ENCODE measurements at regions not wholly inside any gene's neighbourhood (a gene's known extent, or its start where the extent isn't known, plus 50 kb on each side); places are given as distances from the start of the nearest gene placed in this dataset.

- CTCF ChIA-PET: interaction anchor here (0.5 to 1.7 kb wide), 14 partner anchors 10 to 535 kb away, joined by 3 to 18 read pairs (median 4); no protein-coding TSS in a partner anchor
- Histone ChIP-seq H3K36me3 (ENCODE audit: insufficient read depth, low read length, poor library complexity, severe bottlenecking) (peaks cover 17% of the 10 kb centered on the region), H3K27me3 (replicated peaks; ENCODE audit: insufficient read depth, low read depth, low read length, poor library complexity) (no peaks in the 10 kb centered on the region), H3K4me3 (ENCODE audit: low read depth, low read length, poor library complexity, severe bottlenecking) (peak overlapping the region; percentile 24), H3K27ac (ENCODE audit: low read depth, low read length, poor library complexity, severe bottlenecking) (peak overlapping the region; percentile 96), H3K9me3 (ENCODE audit: low read depth, low read length, poor library complexity, severe bottlenecking) (peaks cover 27% of the 10 kb centered on the region), H3K4me1 (ENCODE audit: insufficient read depth, low read length, poor library complexity, severe bottlenecking) (peaks cover 38% of the 10 kb centered on the region)
- BruUV-seq (replicated peaks): no TSS peak
- peak; percentile 99 for DNase-seq (ENCODE audit: low spot score)
- POLR2A ChIA-PET (ENCODE audit: low non-redundant PET): interaction anchor here (0.6 kb wide), 1 partner anchor 76 kb away, joined by 10 read pairs; no protein-coding TSS in a partner anchor
- TF ChIP-seq EZH2 (IDR thresholded peaks at IDR 0.05; ENCODE audit: borderline replicate concordance, low read depth, low read length, poor library complexity, severe bottlenecking): no peak
- intact Hi-C loops (cut with micrococcal nuclease; ENCODE audit: unreplicated experiment): loop anchor here (1.0 to 5.0 kb wide), 8 partner anchors 67 to 337 kb away; no protein-coding TSS in a partner anchor
Observed at GRCh38 chr21:36640174-36640720, 58.7 kb upstream of the SIM2 start.

- peak overlapping the region; percentile 96 for H3K27ac ChIP-seq (ENCODE audit: low read depth, low read length, poor library complexity, severe bottlenecking)
- peaks cover 22% of the 10 kb centered on the region for H3K9me3 ChIP-seq (ENCODE audit: low read depth, low read length, poor library complexity, severe bottlenecking)
- TF ChIP-seq EZH2 (IDR thresholded peaks at IDR 0.05; ENCODE audit: borderline replicate concordance, low read depth, low read length, poor library complexity, severe bottlenecking): no peak
- peak; percentile 70 for TF ChIP-seq CTCF (conservative IDR thresholded peaks at IDR 0.05; ENCODE audit: low read depth, low read length)
- no peaks in the 10 kb centered on the region for H3K27me3 ChIP-seq (replicated peaks; ENCODE audit: insufficient read depth, low read depth, low read length, poor library complexity)
- ChIA-PET CTCF (interaction anchor here (0.5 to 1.7 kb wide), 15 partner anchors 10 to 536 kb away, joined by 3 to 12 read pairs (median 3); no protein-coding TSS in a partner anchor), POLR2A (ENCODE audit: low non-redundant PET) (interaction anchor here (0.5 to 0.8 kb wide), 3 partner anchors 27 to 104 kb away, joined by 3 to 5 read pairs (median 3); no protein-coding TSS in a partner anchor)
- DNase-seq (ENCODE audit: low spot score): peak; percentile 97
- H3K4me1 ChIP-seq (ENCODE audit: insufficient read depth, low read length, poor library complexity, severe bottlenecking): peaks cover 38% of the 10 kb centered on the region
- peaks cover 17% of the 10 kb centered on the region for H3K36me3 ChIP-seq (ENCODE audit: insufficient read depth, low read length, poor library complexity, severe bottlenecking)
- intact Hi-C loops (cut with micrococcal nuclease; ENCODE audit: unreplicated experiment): loop anchor here (1.0 to 5.0 kb wide), 8 partner anchors 67 to 336 kb away; no protein-coding TSS in a partner anchor
- H3K4me3 ChIP-seq (ENCODE audit: low read depth, low read length, poor library complexity, severe bottlenecking): peak overlapping the region; percentile 24
- TSS peak; percentile 91 for BruUV-seq (replicated peaks)
Observed at GRCh38 chr21:36640721-36641244, 58.1 kb upstream of the SIM2 start.

GRCh38 chr21:36641346-36641745, 57.6 kb upstream of the SIM2 start:
- TF ChIP-seq CTCF (conservative IDR thresholded peaks at IDR 0.05; ENCODE audit: low read depth, low read length): no peak
- TF ChIP-seq EZH2 (IDR thresholded peaks at IDR 0.05; ENCODE audit: borderline replicate concordance, low read depth, low read length, poor library complexity, severe bottlenecking): no peak
- BruUV-seq (replicated peaks): no TSS peak
- POLR2A ChIA-PET (ENCODE audit: low non-redundant PET): interaction anchor here (0.5 to 0.8 kb wide), 3 partner anchors 27 to 103 kb away, joined by 3 to 5 read pairs (median 3); no protein-coding TSS in a partner anchor
- peaks cover 16% of the 10 kb centered on the region for H3K9me3 ChIP-seq (ENCODE audit: low read depth, low read length, poor library complexity, severe bottlenecking)
- CTCF ChIA-PET: interaction anchor here (0.6 to 1.7 kb wide), 12 partner anchors 11 to 536 kb away, joined by 3 to 12 read pairs (median 4); no protein-coding TSS in a partner anchor
- no peaks in the 10 kb centered on the region for H3K27me3 ChIP-seq (replicated peaks; ENCODE audit: insufficient read depth, low read depth, low read length, poor library complexity)
- intact Hi-C loops (cut with micrococcal nuclease; ENCODE audit: unreplicated experiment): loop anchor here (2.0 to 5.0 kb wide), 6 partner anchors 66 to 335 kb away; no protein-coding TSS in a partner anchor
- DNase-seq (ENCODE audit: low spot score): no peak
- peaks cover 38% of the 10 kb centered on the region for H3K4me1 ChIP-seq (ENCODE audit: insufficient read depth, low read length, poor library complexity, severe bottlenecking)
- peak overlapping the region; percentile 24 for H3K4me3 ChIP-seq (ENCODE audit: low read depth, low read length, poor library complexity, severe bottlenecking)
- peaks cover 14% of the 10 kb centered on the region for H3K36me3 ChIP-seq (ENCODE audit: insufficient read depth, low read length, poor library complexity, severe bottlenecking)
- peak overlapping the region; percentile 96 for H3K27ac ChIP-seq (ENCODE audit: low read depth, low read length, poor library complexity, severe bottlenecking)

All from A673 (cell line).